Left kidney (tissue), 1 donor: ENCODE measurements at regions not wholly inside any gene's neighbourhood (a gene's known extent, or its start where the extent isn't known, plus 50 kb on each side); places are given as distances from the start of the nearest gene placed in this dataset.
A peak's percentile ranks its signal among the peaks of the same experiment; 100 is the strongest.

ENCODE experiments used
- DNase-seq: peaks from one replicate; pipeline ENCODE4 v3.0.0-alpha.2; 2013

- no peak for DNase-seq
Observed at GRCh38 chr18:27752944-27753343, 424.0 kb downstream of the CDH2 start.

- DNase-seq, result no peak
Observed at GRCh38 chr18:27750923-27751322, 426.0 kb downstream of the CDH2 start.

GRCh38 chr18:27750014-27750413, 426.9 kb downstream of the CDH2 start:
- peak; percentile 59 for DNase-seq

- no peak for DNase-seq
Observed at GRCh38 chr18:27749194-27749593, 427.7 kb downstream of the CDH2 start.

- DNase-seq, result no peak
Observed at GRCh38 chr18:27746241-27746640, 430.7 kb downstream of the CDH2 start.

GRCh38 chr18:27735117-27735516, 441.8 kb downstream of the CDH2 start:
- no peak for DNase-seq

GRCh38 chr18:27731211-27731610, 445.7 kb downstream of the CDH2 start:
- no peak for DNase-seq

GRCh38 chr18:27728659-27729058, 448.3 kb downstream of the CDH2 start:
- DNase-seq, result no peak

GRCh38 chr18:27724362-27724761, 452.6 kb downstream of the CDH2 start:
- no peak for DNase-seq

- no peak for DNase-seq
Observed at GRCh38 chr18:27723168-27723567, 453.8 kb downstream of the CDH2 start.

GRCh38 chr18:27719680-27720079, 457.2 kb downstream of the CDH2 start:
- DNase-seq, result no peak

GRCh38 chr18:27717816-27718215, 459.1 kb downstream of the CDH2 start:
- DNase-seq, result no peak

- no peak for DNase-seq
Observed at GRCh38 chr18:27717250-27717649, 459.7 kb downstream of the CDH2 start.

- no peak for DNase-seq
Observed at GRCh38 chr18:27715751-27716150, 461.2 kb downstream of the CDH2 start.

GRCh38 chr18:27713738-27714095, 463.2 kb downstream of the CDH2 start:
- no peak for DNase-seq

GRCh38 chr18:27713037-27713737, 463.7 kb downstream of the CDH2 start:
- no peak for DNase-seq

GRCh38 chr18:27712066-27712465, 464.9 kb downstream of the CDH2 start:
- no peak for DNase-seq

GRCh38 chr18:27711382-27711781, 465.5 kb downstream of the CDH2 start:
- DNase-seq, result no peak

- DNase-seq, result no peak
Observed at GRCh38 chr18:27709344-27709743, 467.6 kb downstream of the CDH2 start.

GRCh38 chr18:27707201-27707600, 469.7 kb downstream of the CDH2 start:
- DNase-seq, result no peak

- DNase-seq, result peak; percentile 61
Observed at GRCh38 chr18:27704736-27705361, 472.1 kb downstream of the CDH2 start.

GRCh38 chr18:27699137-27699536, 477.8 kb downstream of the CDH2 start:
- DNase-seq, result no peak

- no peak for DNase-seq
Observed at GRCh38 chr18:27696148-27696547, 480.8 kb downstream of the CDH2 start.

GRCh38 chr18:27695503-27695902, 481.4 kb downstream of the CDH2 start:
- DNase-seq, result no peak
